GM12878 (cell line): ENCODE measurements at regions not wholly inside any gene's neighbourhood (a gene's known extent, or its start where the extent isn't known, plus 50 kb on each side); places are given as distances from the start of the nearest gene placed in this dataset.

Experiments used
- ATAC-seq: fragments of 200-7000 bp; cut with Tn5 transposase; 3 replicates; pipeline ENCODE4 v1.9.1; 2020; ENCODE audit warnings: mild to moderate bottlenecking, moderate library complexity
- BruUV-seq: library from RNA; stranded (reverse); fragments of 400-500 nt; replicated peaks from 2 replicates; lab custom pipeline; 2021; lab: Mats Ljungman, UMichigan
- CTCF ChIA-PET: fragments of 300-600 bp; sonication (Branson Sonifier 250); formaldehyde crosslinking; extraction: SDS; loops from one replicate; lab custom pipeline; 2021; ENCODE audit warnings: inconsistent platforms; lab: Yijun Ruan, JAX
- POLR2A ChIA-PET: fragments of 350-600 bp; formaldehyde crosslinking; extraction: SDS; loops from one replicate; lab custom pipeline; 2021; ENCODE audit warnings: inconsistent platforms; lab: Charles Lee
- RAD21 ChIA-PET: fragments of 300-600 bp; sonication (Branson Sonifier 250); formaldehyde crosslinking; loops from one replicate; lab custom pipeline; 2023; ENCODE audit warnings: antibody characterized with exemption; ENCODE audit not compliant: unreplicated experiment; lab: Charles Lee
- SMC1A ChIA-PET: fragments of 300-600 bp; sonication (Branson Sonifier 250); formaldehyde crosslinking; loops from one replicate; lab custom pipeline; 2023; ENCODE audit not compliant: unreplicated experiment, uncharacterized antibody; lab: Charles Lee
- DNase-seq: peaks from one replicate; pipeline ENCODE4 v3.0.0-alpha.2; 2011; ENCODE audit warnings: low read depth, low spot score
- FAIRE-seq: peaks from 3 replicates; lab custom pipeline; 2011; peaks lifted over from hg19 to GRCh38; lab: Jason Lieb, UNC
- H2AFZ ChIP-seq: 2 replicates; pipeline ENCODE4 v1.6.0; 2011; ENCODE audit warnings: low read depth, low read length, control low read depth; ENCODE audit not compliant: control insufficient read depth
- H3K27ac ChIP-seq: 2 replicates; pipeline ENCODE4 v1.5.1; 2011; ENCODE audit warnings: control low read depth; ENCODE audit not compliant: control insufficient read depth, insufficient read depth
- H3K27me3 ChIP-seq, 2 experiments: replicated peaks in 1 of 2; 2 replicates each; pipeline versions ENCODE4 v1.6.0 to v1.6.1; 2011; ENCODE audit warnings: low read length in 1 of 2; ENCODE audit not compliant: control insufficient read depth in 2 of 2, insufficient read depth in 2 of 2
- H3K36me3 ChIP-seq, 2 experiments: 2 replicates each; pipeline ENCODE4 v1.5.1; 2011; ENCODE audit warnings: low read length in 1 of 2; ENCODE audit not compliant: control insufficient read depth in 2 of 2, insufficient read depth in 2 of 2
- H3K4me1 ChIP-seq: 2 replicates; pipeline ENCODE4 v1.6.1; 2011; ENCODE audit warnings: mild to moderate bottlenecking, low read length, moderate library complexity, mixed read lengths; ENCODE audit not compliant: control insufficient read depth, insufficient read depth
- H3K4me2 ChIP-seq: 2 replicates; pipeline ENCODE4 v1.6.0; 2011; ENCODE audit warnings: control low read depth; ENCODE audit not compliant: control insufficient read depth, insufficient read depth
- H3K4me3 ChIP-seq: fragments of 200-600 bp; sonication (generic); 2 replicates; pipeline ENCODE4 v1.5.1; 2016
- H3K79me2 ChIP-seq: 2 replicates; pipeline ENCODE4 v1.6.0; 2011; ENCODE audit warnings: low read length; ENCODE audit not compliant: control insufficient read depth, insufficient read depth
- H3K9ac ChIP-seq: 2 replicates; pipeline ENCODE4 v1.8.0; 2011; ENCODE audit warnings: low read length, control low read depth, mixed read lengths; ENCODE audit not compliant: control insufficient read depth, insufficient read depth
- H3K9me3 ChIP-seq: replicated peaks from 3 replicates; pipeline ENCODE4 v1.5.1; 2011; ENCODE audit warnings: mild to moderate bottlenecking, low read length; ENCODE audit not compliant: control insufficient read depth, insufficient read depth
- H4K20me1 ChIP-seq: 2 replicates; pipeline ENCODE4 v1.6.0; 2011; ENCODE audit not compliant: control insufficient read depth, insufficient read depth
- BHLHE40 ChIP-seq, 2 experiments: fragments of 450-650 bp in 1 of 2; IDR thresholded peaks; 2 replicates each; pipeline ENCODE4 v1.6.1; 2011 to 2017; ENCODE audit warnings: low read depth in 2 of 2, borderline replicate concordance in 1 of 2, improper control_type of control experiment in 1 of 2, low read length in 1 of 2, mild to moderate bottlenecking in 1 of 2
- BMI1 ChIP-seq: fragments of 450-650 bp; IDR thresholded peaks from 2 replicates; pipeline ENCODE4 v1.6.1; 2016; ENCODE audit warnings: mild to moderate bottlenecking, moderate library complexity, borderline replicate concordance
- CHD2 ChIP-seq: IDR thresholded peaks from 2 replicates; pipeline ENCODE4 v1.6.1; 2011; ENCODE audit warnings: low read depth, low read length, improper control_type of control experiment, borderline replicate concordance
- ESRRA ChIP-seq: IDR thresholded peaks from 2 replicates; pipeline ENCODE4 v1.6.1; 2012; ENCODE audit warnings: mild to moderate bottlenecking, low read length, improper control_type of control experiment
- ETV6 ChIP-seq, 2 experiments: fragments of 450-650 bp in 1 of 2; IDR thresholded peaks in 1 of 2; conservative IDR thresholded peaks in 1 of 2; 2 replicates each; pipeline ENCODE4 v1.6.1; 2014; ENCODE audit warnings: antibody characterized with exemption in 1 of 2, borderline replicate concordance in 1 of 2, low read depth in 1 of 2, mild to moderate bottlenecking in 1 of 2, moderate library complexity in 1 of 2
- EZH2 ChIP-seq: IDR thresholded peaks from 2 replicates; pipeline ENCODE4 v1.6.1; 2012; ENCODE audit warnings: low read depth, mild to moderate bottlenecking, control low read depth, inconsistent platforms, low read length, borderline replicate concordance; ENCODE audit not compliant: control insufficient read depth
- HDAC2 ChIP-seq: fragments of 200-600 bp; sonication (generic); IDR thresholded peaks from 2 replicates; pipeline ENCODE4 v1.6.1; 2017
- KAT2A ChIP-seq: conservative IDR thresholded peaks from 2 replicates; pipeline ENCODE4 v1.6.1; 2011; ENCODE audit warnings: low read depth, low read length; ENCODE audit not compliant: control insufficient read depth
- MXI1 ChIP-seq: fragments of 150-350 bp; IDR thresholded peaks from 2 replicates; pipeline ENCODE4 v1.6.1; 2011; ENCODE audit warnings: low read depth, mild to moderate bottlenecking, inconsistent platforms, low read length, improper control_type of control experiment
- MYB ChIP-seq: fragments of 150-350 bp; IDR thresholded peaks from 2 replicates; pipeline ENCODE4 v1.6.1; 2014; ENCODE audit warnings: mild to moderate bottlenecking, low read depth, low read length, borderline replicate concordance
- NFYA ChIP-seq: IDR thresholded peaks from 2 replicates; pipeline ENCODE4 v1.6.1; 2011; ENCODE audit warnings: low read depth, mild to moderate bottlenecking, low read length, improper control_type of control experiment, borderline replicate concordance
- RCOR1 ChIP-seq: conservative IDR thresholded peaks from 2 replicates; pipeline ENCODE4 v1.6.1; 2012; ENCODE audit warnings: low read depth, low read length, improper control_type of control experiment
- SMAD5 ChIP-seq: IDR thresholded peaks from 2 replicates; pipeline ENCODE4 v1.6.1; 2016; ENCODE audit warnings: antibody characterized with exemption, low read depth
- SMC3 ChIP-seq: IDR thresholded peaks from 2 replicates; pipeline ENCODE4 v1.6.1; 2011; ENCODE audit warnings: low read length, improper control_type of control experiment, borderline replicate concordance
- TCF12 ChIP-seq: IDR thresholded peaks from 2 replicates; pipeline ENCODE4 v1.6.1; 2011; ENCODE audit warnings: low read depth, mild to moderate bottlenecking, low read length
- TCF7 ChIP-seq: IDR thresholded peaks from 2 replicates; pipeline ENCODE4 v1.6.1; 2014; ENCODE audit warnings: antibody characterized with exemption, borderline replicate concordance
- YBX1 ChIP-seq: fragments of 450-650 bp; IDR thresholded peaks from 2 replicates; pipeline ENCODE4 v1.6.1; 2016; ENCODE audit warnings: antibody characterized with exemption
- WGBS: methylation state at CpG from one replicate; pipeline ENCODE4 v1.1.6; 2016; ENCODE audit warnings: low lambda C conversion rate; ENCODE audit not compliant: insufficient replicate concordance, insufficient coverage; ENCODE audit errors: missing lambda C conversion rate; 5-methylcytosine and 5-hydroxymethylcytosine counted together
- in situ Hi-C: fragments of 300-500 bp; cut with MboI; formaldehyde crosslinking; loops from 9 replicates; pipeline ENCODE4 v1.14.3; 2018; ENCODE audit warnings: mixed read lengths
- intact Hi-C: fragments of 100-400 bp; cut with micrococcal nuclease; formaldehyde crosslinking; loops from one replicate; pipeline ENCODE4 v1.14.2; 2022; ENCODE audit not compliant: unreplicated experiment
- TF ChIP-seq, protein P1 (sequence below): fragments of 450-650 bp; IDR thresholded peaks from 2 replicates; pipeline ENCODE4 v1.6.1; 2017; ENCODE audit warnings: borderline replicate concordance
- TF ChIP-seq, protein P2 (sequence below): IDR thresholded peaks from 2 replicates; pipeline ENCODE4 v1.6.1; 2011; ENCODE audit warnings: borderline replicate concordance, low read depth, mild to moderate bottlenecking, moderate library complexity, low read length; ENCODE audit not compliant: insufficient read depth, poor library complexity, severe bottlenecking

DNA sequence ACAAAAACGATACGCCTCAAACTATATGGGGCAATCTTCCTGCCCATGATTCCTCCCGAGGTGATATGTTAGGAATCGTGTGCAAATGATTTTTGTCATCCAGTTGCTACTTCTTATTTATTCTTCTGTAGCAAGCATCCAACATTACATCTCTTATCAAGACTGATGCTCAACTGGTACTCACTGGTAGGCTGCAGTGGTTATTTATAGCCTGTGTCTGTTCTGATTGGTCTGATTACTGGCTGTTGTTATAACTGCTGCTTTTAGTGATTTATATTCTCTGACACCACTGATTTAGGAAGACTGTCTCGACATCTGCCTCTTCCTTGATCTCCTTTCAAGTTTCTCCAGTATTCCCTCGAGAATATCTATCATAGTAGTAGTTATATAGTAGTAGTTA, 165.8 kb downstream of the LARP7 start:
- POLR2A ChIA-PET: no interaction called here
- ATAC-seq: no peak
- no peak for DNase-seq
- in situ Hi-C loops (no loop called here), intact Hi-C loops (no loop called here)
- no peak for FAIRE-seq
- WGBS: 41% methylated on average over 6 of the region's 6 CpGs
- BruUV-seq: no TSS peak
- Histone ChIP-seq H3K27me3 (no peaks in the 10 kb centered on the region), H3K79me2 (no peaks in the 10 kb centered on the region), H4K20me1 (no peaks in the 10 kb centered on the region), H2AFZ (no peak overlapping the region), H3K4me1 (peaks cover 6% of the 10 kb centered on the region; the same call in 1 of the 2 replicates), H3K27ac (no peak overlapping the region), H3K4me2 (no peak overlapping the region), H3K9ac (no peak overlapping the region), H3K36me3 (no peaks in the 10 kb centered on the region), H3K9me3 (no peaks in the 10 kb centered on the region), H3K4me3 (no peak overlapping the region)
- SMC1A ChIA-PET: no interaction called here
- RAD21 ChIA-PET: no interaction called here
- TF ChIP-seq CHD2: no peak
- no peak for TF ChIP-seq TCF7
- TF ChIP-seq BHLHE40 (IDR thresholded peaks at IDR 0.05; ENCODE audit: borderline replicate concordance in 1 of 2, low read depth in 2 of 2, low read length in 1 of 2): no peak
- TF ChIP-seq KAT2A: no peak
- no peak for TF ChIP-seq RCOR1
- TF ChIP-seq HDAC2: no peak
- TF ChIP-seq NFYA: no peak
- TF ChIP-seq, protein P1, sequence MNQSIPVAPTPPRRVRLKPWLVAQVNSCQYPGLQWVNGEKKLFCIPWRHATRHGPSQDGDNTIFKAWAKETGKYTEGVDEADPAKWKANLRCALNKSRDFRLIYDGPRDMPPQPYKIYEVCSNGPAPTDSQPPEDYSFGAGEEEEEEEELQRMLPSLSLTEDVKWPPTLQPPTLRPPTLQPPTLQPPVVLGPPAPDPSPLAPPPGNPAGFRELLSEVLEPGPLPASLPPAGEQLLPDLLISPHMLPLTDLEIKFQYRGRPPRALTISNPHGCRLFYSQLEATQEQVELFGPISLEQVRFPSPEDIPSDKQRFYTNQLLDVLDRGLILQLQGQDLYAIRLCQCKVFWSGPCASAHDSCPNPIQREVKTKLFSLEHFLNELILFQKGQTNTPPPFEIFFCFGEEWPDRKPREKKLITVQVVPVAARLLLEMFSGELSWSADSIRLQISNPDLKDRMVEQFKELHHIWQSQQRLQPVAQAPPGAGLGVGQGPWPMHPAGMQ: no peak
- no peak for TF ChIP-seq SMAD5
- TF ChIP-seq, protein P2, sequence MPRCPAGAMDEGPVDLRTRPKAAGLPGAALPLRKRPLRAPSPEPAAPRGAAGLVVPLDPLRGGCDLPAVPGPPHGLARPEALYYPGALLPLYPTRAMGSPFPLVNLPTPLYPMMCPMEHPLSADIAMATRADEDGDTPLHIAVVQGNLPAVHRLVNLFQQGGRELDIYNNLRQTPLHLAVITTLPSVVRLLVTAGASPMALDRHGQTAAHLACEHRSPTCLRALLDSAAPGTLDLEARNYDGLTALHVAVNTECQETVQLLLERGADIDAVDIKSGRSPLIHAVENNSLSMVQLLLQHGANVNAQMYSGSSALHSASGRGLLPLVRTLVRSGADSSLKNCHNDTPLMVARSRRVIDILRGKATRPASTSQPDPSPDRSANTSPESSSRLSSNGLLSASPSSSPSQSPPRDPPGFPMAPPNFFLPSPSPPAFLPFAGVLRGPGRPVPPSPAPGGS: no peak
- TF ChIP-seq TCF12: no peak
- TF ChIP-seq ETV6 (conservative IDR thresholded peaks at IDR 0.05 in 1 of 2, IDR thresholded peaks at IDR 0.05 in 1 of 2; ENCODE audit: borderline replicate concordance in 1 of 2, low read depth in 1 of 2): no peak
- no peak for TF ChIP-seq BMI1
- no peak for TF ChIP-seq EZH2
- TF ChIP-seq YBX1: no peak
- TF ChIP-seq ESRRA: no peak
- no peak for TF ChIP-seq SMC3
- TF ChIP-seq MXI1: no peak
- TF ChIP-seq MYB: no peak
- CTCF ChIA-PET: no interaction called here
